ENCODE measurements at regions not wholly inside any gene's neighbourhood (a gene's known extent, or its start where the extent isn't known, plus 50 kb on each side); places are given as distances from the start of the nearest gene placed in this dataset.

GRCh38 chr3:21292971-21293370 is 458.0 kb downstream of the ZNF385D start:
- TF ChIP-seq POLR2A (IDR thresholded peaks at IDR 0.05): no peak
- TF ChIP-seq CTCF (IDR thresholded peaks at IDR 0.05): no peak
- TF ChIP-seq POLR2AphosphoS5 (IDR thresholded peaks at IDR 0.05; ENCODE audit: insufficient read depth in 1 of 2, low read depth in 1 of 2): no peak

Data from vagina (tissue), 2 donors.